ENCODE measurements at regions not wholly inside any gene's neighbourhood (a gene's known extent, or its start where the extent isn't known, plus 50 kb on each side); places are given as distances from the start of the nearest gene placed in this dataset.

- in situ Hi-C loops (cut with MboI; ENCODE audit: low sequenced_read_pairs, unreplicated experiment), result no loop called here
- no peak for TF ChIP-seq CTCF (IDR thresholded peaks at IDR 0.05; ENCODE audit: borderline replicate concordance, control extremely low read depth, extremely low read depth, insufficient read depth, missing control alignments)
- DNase-seq (ENCODE audit: low spot score), result no peak
Measured at GRCh38 chr20:53797085-53797484, 203.4 kb upstream of the ZNF217 start.

- DNase-seq (ENCODE audit: low spot score), result no peak
- in situ Hi-C loops (cut with MboI; ENCODE audit: low sequenced_read_pairs, unreplicated experiment), result no loop called here
- TF ChIP-seq CTCF (IDR thresholded peaks at IDR 0.05; ENCODE audit: borderline replicate concordance, control extremely low read depth, extremely low read depth, insufficient read depth, missing control alignments), result no peak
Measured at GRCh38 chr20:53795170-53795569, 201.5 kb upstream of the ZNF217 start.

- in situ Hi-C loops (cut with MboI; ENCODE audit: low sequenced_read_pairs, unreplicated experiment), result no loop called here
- no peak for DNase-seq (ENCODE audit: low spot score)
- no peak for TF ChIP-seq CTCF (IDR thresholded peaks at IDR 0.05; ENCODE audit: borderline replicate concordance, control extremely low read depth, extremely low read depth, insufficient read depth, missing control alignments)
Measured at GRCh38 chr20:53794529-53795115, 201.0 kb upstream of the ZNF217 start.

- in situ Hi-C loops (cut with MboI; ENCODE audit: low sequenced_read_pairs, unreplicated experiment), result no loop called here
- no peak for TF ChIP-seq CTCF (IDR thresholded peaks at IDR 0.05; ENCODE audit: borderline replicate concordance, control extremely low read depth, extremely low read depth, insufficient read depth, missing control alignments)
- no peak for DNase-seq (ENCODE audit: low spot score)
Measured at GRCh38 chr20:53793783-53794383, 200.2 kb upstream of the ZNF217 start.

GRCh38 chr20:53792946-53793536 lies 199.4 kb upstream of the ZNF217 start:
- in situ Hi-C loops (cut with MboI; ENCODE audit: low sequenced_read_pairs, unreplicated experiment), result no loop called here
- no peak for DNase-seq (ENCODE audit: low spot score)
- TF ChIP-seq CTCF (IDR thresholded peaks at IDR 0.05; ENCODE audit: borderline replicate concordance, control extremely low read depth, extremely low read depth, insufficient read depth, missing control alignments), result no peak

GRCh38 chr20:53789989-53790675 lies 196.5 kb upstream of the ZNF217 start:
- TF ChIP-seq CTCF (IDR thresholded peaks at IDR 0.05; ENCODE audit: borderline replicate concordance, control extremely low read depth, extremely low read depth, insufficient read depth, missing control alignments), result no peak
- no peak for DNase-seq (ENCODE audit: low spot score)
- in situ Hi-C loops (cut with MboI; ENCODE audit: low sequenced_read_pairs, unreplicated experiment), result no loop called here
